Esophagus squamous epithelium (tissue), 5 donors: ENCODE measurements at regions not wholly inside any gene's neighbourhood (a gene's known extent, or its start where the extent isn't known, plus 50 kb on each side); places are given as distances from the start of the nearest gene placed in this dataset.

Experiments used
- DNase-seq: peaks from one replicate; lab custom pipeline; 2025; lab: John Stamatoyannopoulos, UW
- H3K27ac ChIP-seq, 4 donors: fragments of 200-600 bp; sonication (generic); one replicate each; pipeline ENCODE4 v1.5.1; 2016 to 2019; ENCODE audit warnings: mild to moderate bottlenecking in 1 of 4
- H3K27me3 ChIP-seq, 4 donors: fragments of 200-600 bp; sonication (generic); 1 replicate in 3 of 4; 2 replicates in 1 of 4; pipeline versions ENCODE4 v1.5.1 to v1.6.0; 2017 to 2021; ENCODE audit warnings: antibody characterized with exemption in 1 of 4
- H3K36me3 ChIP-seq, 3 donors: fragments of 200-600 bp; sonication (generic); one replicate each; pipeline ENCODE4 v1.5.1; 2016 to 2019
- H3K4me1 ChIP-seq, 3 donors: fragments of 200-600 bp; sonication (generic); one replicate each; pipeline ENCODE4 v1.5.1; 2017 to 2019
- H3K4me3 ChIP-seq, 4 donors: fragments of 200-600 bp; sonication (generic); 1 replicate in 3 of 4; 2 replicates in 1 of 4; pipeline ENCODE4 v1.5.1; 2016 to 2019; ENCODE audit warnings: mild to moderate bottlenecking in 2 of 4, moderate library complexity in 1 of 4
- H3K9me3 ChIP-seq, 3 donors: fragments of 200-600 bp; sonication (generic); one replicate each; pipeline ENCODE4 v1.5.1; 2016 to 2019
- POLR2A ChIP-seq, 4 donors: fragments of 450-650 bp; IDR thresholded peaks; one replicate each; pipeline ENCODE4 v1.6.1; 2017; ENCODE audit warnings: antibody characterized with exemption in 4 of 4, mild to moderate bottlenecking in 4 of 4, moderate library complexity in 3 of 4
- WGBS, 2 donors: methylation state at CpG; one replicate each; pipeline ENCODE4 v1.1.5; 2018; 5-methylcytosine and 5-hydroxymethylcytosine counted together
- intact Hi-C: fragments of 100-400 bp; cut with DNase I; formaldehyde crosslinking; loops from one replicate; pipeline ENCODE4 v1.15.0; 2022
- TF ChIP-seq, protein P1 (sequence below), 6 experiments: fragments of 450-650 bp in 4 of 6; fragments of 200-600 bp in 2 of 6; sonication (generic) in 2 of 6; IDR thresholded peaks; one replicate each; pipeline ENCODE4 v1.5.1; 2016 to 2019; ENCODE audit warnings: antibody characterized with exemption in 6 of 6, mild to moderate bottlenecking in 4 of 6, moderate library complexity in 4 of 6
- donor health status: DM: yes; HTN: yes; CAD: no.

DNA sequence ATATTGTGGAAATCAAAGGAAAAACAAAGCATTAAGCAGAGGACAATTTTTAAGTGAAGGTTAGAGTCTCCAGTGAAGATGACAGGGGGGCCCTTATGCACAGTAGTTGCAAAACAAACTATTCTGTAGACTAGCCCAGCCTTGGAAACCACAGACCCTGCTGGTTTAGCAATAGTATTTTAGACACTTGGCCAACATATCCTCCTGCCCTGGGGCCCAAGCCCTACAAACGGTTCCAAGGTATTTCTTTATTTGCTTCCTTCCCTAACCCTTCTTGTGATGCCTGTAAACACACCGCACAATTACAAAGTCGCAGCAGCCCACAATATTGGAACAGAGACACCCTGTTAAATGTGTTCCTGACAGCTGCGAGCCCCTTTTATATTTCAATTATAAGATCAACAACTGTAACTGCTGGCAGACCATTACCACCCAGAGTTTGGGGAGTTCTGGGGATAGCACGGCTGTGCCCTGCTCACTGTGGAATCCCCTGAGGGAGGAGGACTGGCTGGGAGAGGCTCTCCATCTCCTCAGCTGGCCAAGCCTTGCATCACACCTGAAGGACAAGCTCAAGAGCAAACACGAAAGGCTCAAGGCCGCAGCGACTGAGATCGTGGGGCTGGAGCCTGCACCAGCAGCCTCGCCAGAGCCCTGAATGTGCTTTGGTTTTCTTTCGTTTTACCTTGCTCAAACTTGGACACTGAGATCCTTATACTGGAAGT, 282.2 kb upstream of the ATP5MC3 start:
- no peaks in the 10 kb centered on the region for H3K36me3 ChIP-seq
- no peak overlapping the region for H3K27ac ChIP-seq
- no peak overlapping the region for H3K4me3 ChIP-seq
- TF ChIP-seq, protein P1, sequence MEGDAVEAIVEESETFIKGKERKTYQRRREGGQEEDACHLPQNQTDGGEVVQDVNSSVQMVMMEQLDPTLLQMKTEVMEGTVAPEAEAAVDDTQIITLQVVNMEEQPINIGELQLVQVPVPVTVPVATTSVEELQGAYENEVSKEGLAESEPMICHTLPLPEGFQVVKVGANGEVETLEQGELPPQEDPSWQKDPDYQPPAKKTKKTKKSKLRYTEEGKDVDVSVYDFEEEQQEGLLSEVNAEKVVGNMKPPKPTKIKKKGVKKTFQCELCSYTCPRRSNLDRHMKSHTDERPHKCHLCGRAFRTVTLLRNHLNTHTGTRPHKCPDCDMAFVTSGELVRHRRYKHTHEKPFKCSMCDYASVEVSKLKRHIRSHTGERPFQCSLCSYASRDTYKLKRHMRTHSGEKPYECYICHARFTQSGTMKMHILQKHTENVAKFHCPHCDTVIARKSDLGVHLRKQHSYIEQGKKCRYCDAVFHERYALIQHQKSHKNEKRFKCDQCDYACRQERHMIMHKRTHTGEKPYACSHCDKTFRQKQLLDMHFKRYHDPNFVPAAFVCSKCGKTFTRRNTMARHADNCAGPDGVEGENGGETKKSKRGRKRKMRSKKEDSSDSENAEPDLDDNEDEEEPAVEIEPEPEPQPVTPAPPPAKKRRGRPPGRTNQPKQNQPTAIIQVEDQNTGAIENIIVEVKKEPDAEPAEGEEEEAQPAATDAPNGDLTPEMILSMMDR (IDR thresholded peaks at IDR 0.05), result no peak
- TF ChIP-seq POLR2A (IDR thresholded peaks at IDR 0.05), result no peak
- H3K9me3 ChIP-seq, result peaks cover 0 to 6% (median 0%) of the 10 kb centered on the region in 3 donors
- H3K27me3 ChIP-seq, result no peaks in the 10 kb centered on the region
- intact Hi-C loops, result no loop called here
- no peaks in the 10 kb centered on the region for H3K4me1 ChIP-seq
- 59 to 63% methylated on average over 5 to 10 of the region's 11 CpGs for WGBS, 2 donors
- no peak for DNase-seq

DNA sequence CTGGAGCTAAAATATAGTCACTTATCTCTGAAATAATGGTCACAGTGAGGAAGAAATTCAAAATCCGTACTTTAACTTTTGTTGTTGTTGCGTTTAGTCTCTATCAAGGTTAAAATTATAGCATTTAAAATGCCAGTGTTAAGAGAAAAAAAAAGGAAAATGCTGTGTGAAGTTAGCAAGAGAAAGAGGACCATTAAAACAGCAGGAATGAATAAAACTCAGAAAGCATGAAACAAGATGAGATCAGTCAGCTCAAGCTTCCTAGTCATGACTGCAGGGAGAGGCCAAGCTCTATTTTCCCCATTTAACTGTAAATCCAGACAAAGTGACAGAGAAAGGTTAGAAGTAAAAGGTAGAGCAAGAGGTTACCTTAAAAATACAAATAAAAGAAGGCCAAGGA, 281.7 kb upstream of the ATP5MC3 start:
- H3K9me3 ChIP-seq, result peaks cover 0 to 6% (median 0%) of the 10 kb centered on the region in 3 donors
- TF ChIP-seq POLR2A (IDR thresholded peaks at IDR 0.05), result no peak
- TF ChIP-seq, protein P1 (IDR thresholded peaks at IDR 0.05), result no peak
- WGBS, 2 donors, result 91 to 92% methylated on average over 2 of the region's 2 CpGs
- intact Hi-C loops, result no loop called here
- H3K4me1 ChIP-seq, result no peaks in the 10 kb centered on the region
- H3K27ac ChIP-seq, result no peak overlapping the region
- H3K27me3 ChIP-seq, result no peaks in the 10 kb centered on the region
- no peaks in the 10 kb centered on the region for H3K36me3 ChIP-seq
- no peak for DNase-seq
- no peak overlapping the region for H3K4me3 ChIP-seq

DNA sequence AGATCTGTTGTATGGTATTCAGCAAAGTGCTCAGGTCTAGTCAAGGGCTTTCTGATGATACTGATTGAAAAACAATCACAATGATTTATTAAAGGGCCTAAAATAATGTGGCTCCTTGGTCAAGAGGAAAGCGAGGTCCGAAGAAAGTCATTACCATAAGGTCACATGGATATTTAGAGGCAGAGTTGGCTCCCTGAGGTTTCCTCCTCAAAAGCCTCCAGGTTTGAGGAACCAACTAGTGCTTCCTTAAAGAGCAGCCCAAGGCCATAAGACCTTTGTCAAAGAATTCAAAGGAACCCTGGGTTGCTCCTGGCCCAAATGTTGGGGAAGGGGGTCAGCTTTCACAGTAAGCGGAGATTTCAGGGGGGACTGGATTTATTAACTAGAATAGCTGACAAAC, 280.7 kb upstream of the ATP5MC3 start:
- Histone ChIP-seq H3K4me3 (no peak overlapping the region), H3K9me3 (peaks cover 0 to 6% (median 0%) of the 10 kb centered on the region in 3 donors), H3K4me1 (no peaks in the 10 kb centered on the region), H3K36me3 (no peaks in the 10 kb centered on the region), H3K27me3 (no peaks in the 10 kb centered on the region), H3K27ac (no peak overlapping the region)
- 85 to 89% methylated on average over 3 of the region's 3 CpGs for WGBS, 2 donors
- TF ChIP-seq, protein P1 (IDR thresholded peaks at IDR 0.05), result no peak
- no peak for TF ChIP-seq POLR2A (IDR thresholded peaks at IDR 0.05)
- DNase-seq, result no peak
- intact Hi-C loops, result no loop called here

DNA sequence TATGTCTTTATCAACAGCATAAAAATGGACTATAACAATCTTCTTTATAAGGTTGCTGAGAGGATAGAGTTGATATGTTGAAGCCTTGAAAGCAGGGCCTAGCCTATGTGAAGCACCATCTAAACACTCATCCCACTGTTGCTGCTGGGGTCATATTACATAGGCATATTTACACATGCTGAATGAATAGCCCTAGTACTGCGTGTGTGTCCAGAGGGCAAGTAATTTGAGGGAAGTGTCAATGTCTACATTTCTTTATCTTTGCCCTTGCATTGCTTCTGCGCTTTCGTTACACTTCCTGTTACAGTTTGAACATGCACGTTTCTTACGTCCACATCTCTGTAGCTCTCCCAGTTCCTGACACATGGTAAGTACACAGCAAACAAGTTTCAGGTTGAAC, 280.3 kb upstream of the ATP5MC3 start:
- TF ChIP-seq, protein P1 (IDR thresholded peaks at IDR 0.05), result no peak
- no peak for TF ChIP-seq POLR2A (IDR thresholded peaks at IDR 0.05)
- Histone ChIP-seq H3K36me3 (no peaks in the 10 kb centered on the region), H3K27ac (no peak overlapping the region), H3K9me3 (peaks cover 0 to 6% (median 0%) of the 10 kb centered on the region in 3 donors), H3K4me3 (no peak overlapping the region), H3K4me1 (no peaks in the 10 kb centered on the region), H3K27me3 (no peaks in the 10 kb centered on the region)
- intact Hi-C loops, result no loop called here
- no peak for DNase-seq
- 55 to 79% methylated on average over 5 of the region's 5 CpGs for WGBS, 2 donors

DNA sequence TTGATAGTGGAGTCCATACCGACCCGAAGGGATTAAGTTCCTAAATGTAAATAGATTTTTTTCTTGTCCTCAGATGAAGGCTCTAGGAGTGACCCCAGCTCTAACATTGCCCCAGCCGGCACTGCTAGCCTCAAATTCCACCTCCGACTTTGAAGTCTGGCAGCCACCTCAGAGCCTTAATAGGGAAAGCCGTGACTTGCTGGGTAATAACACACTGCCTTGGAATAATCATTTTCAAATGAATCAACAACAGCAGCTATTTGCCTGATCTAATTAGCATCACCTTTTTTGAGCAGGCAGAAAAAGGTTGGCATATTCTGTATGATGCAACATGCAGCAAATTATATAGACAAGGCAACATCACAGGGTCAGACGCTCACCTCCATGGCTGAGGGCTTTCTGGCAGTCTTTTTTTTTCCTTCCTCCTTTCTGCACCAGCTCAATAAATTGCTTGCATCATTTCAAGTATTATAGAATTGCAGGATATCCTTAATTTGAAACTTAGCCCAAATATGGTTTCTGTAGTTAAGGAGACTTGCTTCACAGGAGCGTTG, 276.5 kb upstream of the ATP5MC3 start:
- no peaks in the 10 kb centered on the region for H3K36me3 ChIP-seq
- no peak overlapping the region for H3K27ac ChIP-seq
- H3K9me3 ChIP-seq, result peaks cover 0 to 6% (median 0%) of the 10 kb centered on the region in 3 donors
- H3K27me3 ChIP-seq, result no peaks in the 10 kb centered on the region
- no peak for DNase-seq
- no peaks in the 10 kb centered on the region for H3K4me1 ChIP-seq
- intact Hi-C loops, result no loop called here
- 38 to 47% methylated on average over 7 of the region's 7 CpGs for WGBS, 2 donors
- TF ChIP-seq, protein P1 (IDR thresholded peaks at IDR 0.05), result no peak
- no peak for TF ChIP-seq POLR2A (IDR thresholded peaks at IDR 0.05)
- H3K4me3 ChIP-seq, result no peak overlapping the region
